ENCODE measurements at regions not wholly inside any gene's neighbourhood (a gene's known extent, or its start where the extent isn't known, plus 50 kb on each side); places are given as distances from the start of the nearest gene placed in this dataset.

- Mint-ChIP-seq H3K27ac (peak overlapping the region; percentile 31), H3K9me3 (ENCODE audit: low read depth) (peaks cover 3% of the 10 kb centered on the region), H3K27me3 (no peaks in the 10 kb centered on the region), H3K4me1 (ENCODE audit: low read depth) (peaks cover 5% of the 10 kb centered on the region), H3K36me3 (ENCODE audit: insufficient read depth) (no peaks in the 10 kb centered on the region), H3K4me3 (ENCODE audit: low read depth) (no peak overlapping the region)
- TF ChIP-seq CTCF (IDR thresholded peaks at IDR 0.05; ENCODE audit: unreplicated experiment) = no peak
- DNase-seq (ENCODE audit: low spot score, unreplicated experiment) = no peak
These were observed 563.6 kb upstream of the NEGR1 start for GRCh38 chr1:72845981-72846380.

DNA sequence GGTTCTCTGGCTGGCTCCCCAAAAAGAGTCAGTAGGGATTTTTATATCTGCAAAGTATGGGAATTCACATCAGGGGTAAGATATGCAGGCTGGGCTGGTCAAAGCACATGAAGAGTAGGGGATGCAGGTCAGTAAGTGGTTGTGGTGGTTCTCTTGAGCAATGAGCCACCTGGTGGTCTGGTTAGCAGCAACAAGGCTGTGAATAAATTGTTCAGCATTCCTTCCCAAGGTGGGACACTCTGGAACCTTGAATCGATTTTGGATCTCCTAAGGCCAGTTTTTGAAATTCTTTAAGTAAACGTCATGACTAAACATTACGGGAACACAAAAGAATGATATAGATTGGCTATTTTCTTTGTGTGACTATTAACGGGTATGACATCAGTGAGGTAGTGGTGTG, 563.0 kb upstream of the NEGR1 start:
- Mint-ChIP-seq H3K27ac (peak overlapping the region; percentile 31), H3K27me3 (no peaks in the 10 kb centered on the region), H3K4me3 (ENCODE audit: low read depth) (no peak overlapping the region), H3K9me3 (ENCODE audit: low read depth) (peaks cover 3% of the 10 kb centered on the region), H3K4me1 (ENCODE audit: low read depth) (peaks cover 5% of the 10 kb centered on the region), H3K36me3 (ENCODE audit: insufficient read depth) (no peaks in the 10 kb centered on the region)
- peak; percentile 50 for TF ChIP-seq CTCF (IDR thresholded peaks at IDR 0.05; ENCODE audit: unreplicated experiment)
- no peak for DNase-seq (ENCODE audit: low spot score, unreplicated experiment)

DNA sequence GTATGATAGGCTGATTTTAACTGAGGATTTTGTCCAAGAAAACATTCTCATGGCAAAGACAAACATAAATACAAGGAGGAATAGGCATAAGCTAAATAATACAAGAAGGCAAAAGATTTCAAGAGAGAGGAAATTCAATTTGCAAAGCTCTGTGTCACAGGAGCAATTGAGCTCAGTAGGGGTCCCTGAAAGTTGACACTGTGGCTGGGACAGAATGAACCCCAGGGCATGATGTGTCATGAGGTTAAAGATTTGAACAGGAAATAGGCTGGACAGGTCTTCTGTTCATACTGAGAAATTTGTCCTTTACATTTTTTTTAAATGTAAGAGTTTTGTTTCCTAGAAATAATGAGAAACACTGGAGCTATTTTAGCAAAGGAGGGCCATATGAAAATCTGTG, 555.4 kb upstream of the NEGR1 start:
- DNase-seq (ENCODE audit: low spot score, unreplicated experiment) = no peak
- Mint-ChIP-seq H3K4me3 (ENCODE audit: low read depth) (no peak overlapping the region), H3K4me1 (ENCODE audit: low read depth) (no peaks in the 10 kb centered on the region), H3K36me3 (ENCODE audit: insufficient read depth) (peaks cover 2% of the 10 kb centered on the region), H3K27ac (no peak overlapping the region), H3K27me3 (no peaks in the 10 kb centered on the region), H3K9me3 (ENCODE audit: low read depth) (peaks cover 33% of the 10 kb centered on the region)
- TF ChIP-seq CTCF (IDR thresholded peaks at IDR 0.05; ENCODE audit: unreplicated experiment) = no peak

DNA sequence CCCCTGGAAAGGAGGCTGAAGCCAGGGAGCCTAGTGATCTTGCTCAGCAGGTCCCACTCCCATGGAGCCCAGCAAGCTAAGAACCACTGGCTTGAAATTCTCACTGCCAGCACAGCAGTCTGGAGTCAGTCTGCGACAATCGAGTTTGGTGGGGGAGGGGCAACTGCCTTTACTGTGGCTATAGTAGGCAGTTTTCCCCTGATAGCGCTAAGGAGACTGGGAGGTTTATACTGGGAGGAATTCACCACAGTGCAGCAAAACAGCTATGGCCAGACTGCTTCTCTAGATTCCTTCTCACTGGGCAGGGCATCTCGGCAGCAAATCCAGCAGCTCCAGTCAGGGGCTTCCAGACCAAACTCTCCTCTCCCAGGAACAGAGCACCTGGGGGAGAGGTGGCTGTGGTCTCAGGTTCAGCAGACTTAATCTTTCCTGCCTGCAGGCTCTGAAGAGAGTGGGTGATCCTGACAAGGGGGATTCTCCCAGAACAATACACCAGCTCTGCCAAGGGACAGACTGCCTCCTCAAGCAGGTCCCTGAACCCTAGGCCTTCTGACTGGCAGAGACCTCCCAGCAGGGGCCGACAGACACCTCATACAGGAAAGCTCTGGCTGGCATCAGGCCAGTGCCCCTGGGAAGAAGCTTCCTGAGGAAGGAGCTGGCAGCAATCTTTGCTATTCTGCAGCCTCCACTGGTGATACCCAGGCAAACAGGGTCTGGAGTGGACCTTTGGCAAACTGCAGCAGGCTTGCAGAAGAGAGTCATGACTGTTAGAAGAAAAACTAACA, 548.5 kb upstream of the NEGR1 start:
- TF ChIP-seq CTCF (IDR thresholded peaks at IDR 0.05; ENCODE audit: unreplicated experiment) = no peak

GRCh38 chr1:72827278-72827677, 544.9 kb upstream of the NEGR1 start:
- peaks cover 23% of the 10 kb centered on the region for H3K9me3 Mint-ChIP-seq (ENCODE audit: low read depth)
- no peak for DNase-seq (ENCODE audit: low spot score, unreplicated experiment)
- H3K27me3 Mint-ChIP-seq = no peaks in the 10 kb centered on the region
- H3K4me3 Mint-ChIP-seq (ENCODE audit: low read depth) = no peak overlapping the region
- no peaks in the 10 kb centered on the region for H3K36me3 Mint-ChIP-seq (ENCODE audit: insufficient read depth)
- no peaks in the 10 kb centered on the region for H3K4me1 Mint-ChIP-seq (ENCODE audit: low read depth)
- no peak overlapping the region for H3K27ac Mint-ChIP-seq
- no peak for TF ChIP-seq CTCF (IDR thresholded peaks at IDR 0.05; ENCODE audit: unreplicated experiment)

More for the DNA sequence above, 548.5 kb upstream of the NEGR1 start:
- H3K27ac Mint-ChIP-seq = no peak overlapping the region
- H3K36me3 Mint-ChIP-seq (ENCODE audit: insufficient read depth) = no peaks in the 10 kb centered on the region
- no peak for DNase-seq (ENCODE audit: low spot score, unreplicated experiment)
- peaks cover 44% of the 10 kb centered on the region for H3K9me3 Mint-ChIP-seq (ENCODE audit: low read depth)
- H3K4me1 Mint-ChIP-seq (ENCODE audit: low read depth) = no peaks in the 10 kb centered on the region
- no peak overlapping the region for H3K4me3 Mint-ChIP-seq (ENCODE audit: low read depth)
- no peaks in the 10 kb centered on the region for H3K27me3 Mint-ChIP-seq
